Hypothalamus (tissue), 51 donors: ENCODE measurements at regions not wholly inside any gene's neighbourhood (a gene's known extent, or its start where the extent isn't known, plus 50 kb on each side); places are given as distances from the start of the nearest gene placed in this dataset.
A peak's percentile ranks its signal among the peaks of the same experiment; 100 is the strongest.
"Not testable (repeated sequence)": the region's sequence is repeated elsewhere in the genome, so short reads cannot be mapped to it uniquely, and the experiment has no call there.

Experiments
- DNase-seq, 51 donors: peaks; one replicate each; lab custom pipeline; 2025; lab: John Stamatoyannopoulos, UW

- peak in 2 of 51 donors; percentile 19 to 48 for DNase-seq
Observed at GRCh38 chr2:240252191-240252871, 111.9 kb upstream of the OTOS start.

- no peak for DNase-seq
Observed at GRCh38 chr2:240252872-240253511, 112.5 kb upstream of the OTOS start.

DNA sequence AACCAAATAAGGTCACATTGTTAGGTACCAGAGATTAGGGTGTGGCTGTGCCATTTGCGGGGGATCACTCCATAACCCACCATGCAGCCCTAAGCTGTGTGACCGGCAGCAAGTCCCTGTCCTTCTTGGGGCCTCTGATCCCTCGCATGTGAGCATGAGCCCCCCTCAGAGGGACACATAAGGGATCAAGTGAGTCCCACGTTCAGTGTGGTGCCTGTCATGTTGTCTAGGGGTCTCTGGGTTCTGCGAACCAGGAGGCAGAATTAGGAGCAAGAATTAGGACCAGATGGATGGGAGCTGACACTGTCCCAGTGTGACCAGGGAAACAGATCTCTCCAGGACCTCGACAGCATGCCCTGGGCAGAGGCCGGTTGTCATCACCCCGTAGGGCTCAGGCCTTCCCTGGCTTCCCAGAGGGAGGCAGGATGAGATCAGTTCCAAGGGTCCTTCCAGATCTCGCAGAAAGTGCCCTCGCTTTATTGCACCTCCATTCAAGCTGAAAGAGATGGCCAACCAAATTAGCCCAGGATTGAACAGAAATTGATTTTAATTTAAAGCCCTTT is 113.2 kb upstream of the OTOS start:
- DNase-seq, result no peak

- no peak for DNase-seq
Observed at GRCh38 chr2:240254337-240255164, 114.1 kb upstream of the OTOS start.

DNA sequence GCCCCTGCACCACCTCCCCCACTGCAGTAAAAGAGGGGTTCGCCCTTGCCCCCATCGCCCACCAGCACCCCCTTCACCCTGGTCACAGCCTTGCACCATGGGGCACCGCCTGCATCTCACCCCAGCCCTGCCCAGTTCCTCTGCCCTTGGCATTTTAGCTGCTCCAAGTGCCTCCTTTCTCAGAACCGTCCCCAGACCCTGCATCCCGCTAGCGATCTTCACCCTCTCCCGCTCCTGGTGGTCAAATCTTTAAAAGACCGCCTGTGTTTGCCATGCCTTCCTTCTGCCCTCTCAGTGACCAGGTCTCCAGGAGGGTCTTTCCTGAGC is 114.7 kb upstream of the OTOS start:
- no peak for DNase-seq

DNA sequence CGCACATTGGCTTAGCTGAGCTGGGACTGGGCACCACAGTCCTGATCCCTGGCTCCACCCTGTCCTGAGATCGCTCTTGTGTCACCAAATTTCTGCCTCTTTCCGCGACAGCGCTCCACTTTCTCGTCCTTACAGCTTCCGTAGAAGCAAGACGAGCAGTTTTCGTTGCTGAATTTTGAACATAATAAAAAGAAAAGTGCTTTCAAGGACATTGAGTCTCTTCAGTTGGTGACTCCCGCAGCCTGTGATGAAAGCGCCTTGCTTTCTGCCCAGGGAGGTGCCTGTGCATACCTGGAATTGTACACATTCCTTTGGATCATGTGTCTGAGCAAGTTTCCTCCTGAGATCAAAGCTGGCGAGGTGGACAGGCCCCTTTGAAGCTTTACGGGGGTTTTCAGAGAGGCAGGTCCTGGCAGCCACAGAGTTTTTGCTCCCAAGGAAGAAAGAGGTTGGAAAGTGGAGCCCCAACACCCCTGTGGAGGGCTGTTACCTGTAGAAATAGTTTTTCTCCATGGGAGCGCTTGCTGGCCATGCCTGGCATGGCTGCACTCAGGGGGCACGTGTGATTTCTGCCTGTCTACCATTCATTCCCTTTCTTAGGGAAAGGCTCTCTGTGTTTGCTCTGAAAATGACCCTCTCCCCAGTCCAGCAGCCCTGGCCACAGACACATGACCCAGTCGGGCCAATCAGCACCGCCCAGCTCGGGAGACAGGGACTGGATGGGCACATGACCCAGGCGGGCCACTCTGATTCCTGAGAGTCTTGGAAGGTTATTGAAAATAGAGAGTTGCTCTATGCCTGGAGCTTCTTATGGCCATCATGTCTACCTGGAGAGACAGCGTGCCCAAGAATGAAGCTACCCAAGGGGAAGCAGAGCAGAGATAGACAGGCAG is 115.6 kb upstream of the OTOS start:
- DNase-seq, result no peak

GRCh38 chr2:240256704-240257637 is 116.5 kb upstream of the OTOS start:
- DNase-seq, result no peak

- no peak for DNase-seq
Observed at GRCh38 chr2:240257940-240258580, 117.6 kb upstream of the OTOS start.

- DNase-seq, result no peak
Observed at GRCh38 chr2:240258685-240259084, 118.2 kb upstream of the OTOS start.

GRCh38 chr2:240259201-240259923 is 118.9 kb upstream of the OTOS start:
- peak in 6 of 51 donors; percentile 23 to 59 (median 36) for DNase-seq

DNA sequence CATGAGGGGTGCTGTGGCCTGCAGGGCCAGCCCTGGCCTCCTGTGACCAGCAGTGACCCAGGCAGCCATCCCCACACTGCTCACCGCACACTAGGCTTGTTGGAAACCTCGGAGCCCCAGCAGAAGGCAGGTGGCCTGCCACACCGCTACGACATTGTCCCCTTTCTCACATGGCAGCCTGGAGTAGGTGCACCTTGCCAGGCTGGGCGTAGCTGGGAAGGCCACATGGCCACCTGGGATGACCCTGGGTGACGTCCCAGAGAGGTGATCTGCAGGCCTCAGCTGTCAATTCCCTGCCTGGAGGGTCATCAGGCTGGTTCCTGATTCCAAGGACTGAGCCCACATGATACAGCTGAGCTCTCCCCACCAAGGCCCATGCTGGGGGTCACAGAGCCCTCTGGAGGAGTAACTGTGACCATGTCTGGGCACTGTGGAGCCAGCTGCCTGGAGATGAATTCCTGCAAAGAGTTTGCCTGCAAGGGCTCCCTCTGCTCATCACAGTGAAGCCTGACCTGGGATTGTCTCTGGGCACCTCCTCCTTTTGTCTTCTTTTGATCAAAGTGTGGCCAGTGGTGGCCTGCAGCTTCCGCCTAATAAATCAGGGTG is 119.6 kb upstream of the OTOS start:
- no peak for DNase-seq

- no peak for DNase-seq
Observed at GRCh38 chr2:240260664-240261063, 120.2 kb upstream of the OTOS start.

DNA sequence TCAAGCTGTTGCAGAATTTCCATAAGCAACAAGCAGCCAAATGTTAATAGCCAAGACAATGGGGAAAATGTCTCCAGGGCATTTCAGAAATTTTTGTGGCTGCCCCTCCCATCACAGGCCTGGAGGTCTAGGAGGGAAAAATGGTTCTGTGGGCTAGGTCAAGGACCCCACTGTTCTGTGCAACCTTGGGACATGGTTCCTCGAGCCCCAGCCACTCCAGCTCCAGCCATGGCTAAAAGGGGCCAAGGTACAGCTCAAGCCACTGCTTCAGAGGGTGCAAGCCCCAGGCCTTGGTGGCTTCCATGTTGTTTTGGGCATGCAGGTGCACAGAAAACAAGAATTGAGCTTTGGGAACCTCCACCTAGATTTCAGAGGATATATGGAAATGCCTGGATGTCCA is 122.1 kb upstream of the OTOS start:
- not testable (repeated sequence) for DNase-seq

DNA sequence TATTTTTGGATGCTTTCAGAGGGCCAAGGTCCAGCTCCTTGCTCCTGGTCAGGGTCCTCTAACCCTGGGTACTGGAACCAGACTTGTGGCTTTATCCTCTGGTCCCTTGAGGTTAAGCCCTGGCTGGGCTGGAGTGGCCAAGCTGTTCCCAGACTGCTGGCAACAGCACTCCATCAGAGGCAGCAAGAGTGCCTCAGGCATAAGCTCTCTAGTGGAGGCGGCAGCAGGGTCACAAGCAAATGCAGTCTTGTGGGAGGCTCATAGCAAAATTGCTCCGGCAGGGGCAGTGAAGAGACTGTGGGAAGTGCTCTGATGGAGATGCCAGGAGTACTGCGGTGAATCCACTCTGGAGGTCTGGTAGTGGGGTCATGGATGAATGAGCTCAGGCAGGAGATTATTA is 128.9 kb upstream of the OTOS start:
- DNase-seq, result no peak

- DNase-seq, result no peak
Observed at GRCh38 chr2:240269886-240270285, 129.4 kb upstream of the OTOS start.

GRCh38 chr2:240271716-240272341 is 131.4 kb upstream of the OTOS start:
- no peak for DNase-seq

GRCh38 chr2:240275386-240275785 is 134.9 kb upstream of the OTOS start:
- DNase-seq, result no peak
